Stimulated activated CD4-positive, alpha-beta T cell treated with anti-CD3 and anti-CD28 coated beads, Interleukin-4, amount 100 ng/mL, for 24 hours (primary cell): ENCODE measurements at regions not wholly inside any gene's neighbourhood (a gene's known extent, or its start where the extent isn't known, plus 50 kb on each side); places are given as distances from the start of the nearest gene placed in this dataset.

Experiments used
- DNase-seq: peaks from one replicate; pipeline ENCODE4 v3.0.0-alpha.2; 2020

DNA sequence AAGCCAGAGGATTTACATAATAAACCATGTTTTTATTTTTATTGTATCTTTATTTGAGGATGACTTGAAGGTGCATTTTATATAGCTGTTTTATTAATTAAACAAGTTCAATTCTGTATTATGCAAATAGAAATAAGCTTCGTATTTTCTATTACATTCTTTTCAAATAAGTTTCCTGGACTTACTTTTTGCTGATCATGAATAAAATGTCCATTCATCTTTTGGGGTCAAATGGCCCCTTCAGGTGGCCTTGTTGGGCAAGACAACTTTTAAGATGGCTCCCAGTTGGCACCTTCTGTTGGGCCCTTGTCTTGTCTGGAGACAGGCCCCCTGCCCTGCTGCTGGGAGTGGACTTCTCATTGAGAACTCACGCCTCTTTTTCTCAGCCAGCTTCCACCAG lies 654.6 kb upstream of the NOX3 start:
- DNase-seq: no peak

DNA sequence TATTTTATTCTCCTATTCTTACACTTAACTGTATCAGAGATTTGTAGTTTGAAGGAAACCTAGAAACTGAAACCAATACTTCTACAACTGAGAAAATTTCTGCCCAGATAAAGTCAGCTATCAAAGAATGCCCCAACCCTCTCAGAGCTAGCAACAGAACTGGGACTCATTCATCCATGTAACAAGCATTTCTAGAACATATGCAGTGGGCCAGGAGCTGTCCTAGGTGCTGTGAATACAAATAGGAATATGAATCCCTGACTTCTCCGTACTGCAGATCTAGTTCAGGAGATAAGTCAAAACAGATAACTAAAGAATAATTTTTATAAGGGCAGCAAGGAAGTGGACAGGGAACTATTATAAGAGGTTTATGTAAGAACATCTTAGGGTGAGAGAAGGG lies 654.1 kb upstream of the NOX3 start:
- no peak for DNase-seq

DNA sequence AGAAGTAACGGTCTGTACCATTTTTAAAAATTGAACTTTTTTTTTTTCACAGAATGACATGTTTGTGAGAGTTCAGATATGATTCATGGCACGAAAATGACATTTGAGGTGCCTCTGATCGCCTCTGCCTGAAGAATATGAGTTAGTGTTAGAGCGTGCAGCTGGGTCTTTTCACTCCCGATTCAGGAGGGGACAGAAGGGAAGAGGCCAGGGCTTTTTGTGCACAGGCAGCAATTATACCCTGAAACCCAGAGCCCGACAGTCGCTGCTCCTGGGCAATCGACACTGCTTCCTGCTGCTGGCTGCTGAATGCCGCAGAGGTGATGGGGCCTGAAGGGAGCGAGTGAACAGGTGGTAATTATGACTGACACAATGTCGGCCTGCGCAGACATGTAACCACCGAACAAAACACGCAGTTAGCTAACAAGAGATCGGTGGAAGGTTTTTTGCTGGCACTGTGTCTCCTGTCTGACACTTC lies 652.0 kb upstream of the NOX3 start:
- DNase-seq: no peak

DNA sequence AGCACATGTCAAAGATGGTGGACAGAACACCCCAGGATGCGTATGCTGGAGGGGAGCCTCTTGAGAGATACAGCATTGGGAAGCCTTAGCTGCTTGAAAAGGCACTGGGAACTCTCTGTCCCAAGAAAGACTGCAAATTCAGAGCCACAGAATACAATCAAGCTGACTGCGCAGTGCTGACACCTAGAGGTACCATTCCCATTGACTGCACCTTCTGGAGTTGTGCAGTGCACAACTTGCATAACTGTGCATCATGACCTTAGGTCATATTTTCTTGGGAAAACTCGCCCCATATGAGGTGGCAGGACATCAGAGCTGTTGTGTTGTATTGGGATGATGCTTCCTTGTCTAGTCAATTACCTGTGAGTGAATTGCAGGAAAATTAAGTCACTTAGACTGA lies 646.5 kb upstream of the NOX3 start:
- no peak for DNase-seq

DNA sequence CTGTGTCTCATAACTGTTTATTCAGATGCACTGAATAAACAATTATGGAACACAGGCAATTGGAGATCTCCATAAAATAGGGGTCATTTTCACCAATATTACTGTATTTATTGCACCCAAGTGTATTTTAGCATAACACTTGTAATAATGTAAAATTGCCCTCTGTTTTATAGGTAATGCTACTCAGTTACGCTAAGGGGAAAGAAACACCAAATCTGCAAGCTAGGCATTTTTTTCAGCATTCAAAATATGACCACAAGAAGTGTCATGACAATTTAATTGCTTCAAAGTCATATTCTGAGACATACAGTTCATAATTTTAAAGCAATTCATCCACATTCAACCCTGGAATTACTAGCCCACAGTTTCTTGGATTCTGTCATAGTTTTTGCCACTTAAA lies 643.2 kb upstream of the NOX3 start:
- DNase-seq: no peak

DNA sequence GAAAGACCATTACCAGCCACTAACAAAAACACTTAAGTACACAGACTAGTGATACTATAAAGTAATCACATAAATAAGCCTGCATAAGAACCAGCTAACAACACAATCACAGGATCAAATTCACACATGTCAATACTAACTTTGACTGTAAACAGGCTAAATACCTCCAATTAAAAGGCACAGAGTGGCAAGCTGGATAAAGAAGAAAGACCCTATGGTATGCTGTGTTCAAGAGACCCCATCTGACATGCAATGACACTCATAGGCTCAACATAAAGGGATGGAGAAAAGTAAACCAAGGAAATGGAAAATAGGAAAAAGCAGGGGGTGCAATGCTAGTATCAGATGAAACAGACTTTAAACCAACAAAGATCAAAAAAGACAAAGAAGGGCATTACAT lies 631.8 kb upstream of the NOX3 start:
- no peak for DNase-seq

DNA sequence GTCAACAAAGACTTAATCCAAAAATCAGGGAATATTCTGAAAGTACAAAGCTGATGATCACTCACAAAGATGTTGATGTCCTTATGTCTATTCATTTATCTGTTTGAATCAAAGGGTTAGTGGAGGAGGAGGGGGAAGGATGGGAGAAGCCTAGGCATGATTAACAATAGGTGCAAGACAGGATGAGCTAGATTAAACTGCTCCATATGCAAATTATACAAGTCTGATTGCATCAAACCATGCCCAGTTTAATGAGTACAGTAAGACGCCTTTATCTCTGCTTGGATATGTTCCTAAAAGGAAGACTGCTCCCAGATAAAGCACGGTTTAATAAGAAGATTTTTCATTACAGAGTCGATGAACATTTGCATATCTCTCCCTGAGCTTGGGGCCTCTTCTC lies 626.4 kb upstream of the NOX3 start:
- DNase-seq: no peak

DNA sequence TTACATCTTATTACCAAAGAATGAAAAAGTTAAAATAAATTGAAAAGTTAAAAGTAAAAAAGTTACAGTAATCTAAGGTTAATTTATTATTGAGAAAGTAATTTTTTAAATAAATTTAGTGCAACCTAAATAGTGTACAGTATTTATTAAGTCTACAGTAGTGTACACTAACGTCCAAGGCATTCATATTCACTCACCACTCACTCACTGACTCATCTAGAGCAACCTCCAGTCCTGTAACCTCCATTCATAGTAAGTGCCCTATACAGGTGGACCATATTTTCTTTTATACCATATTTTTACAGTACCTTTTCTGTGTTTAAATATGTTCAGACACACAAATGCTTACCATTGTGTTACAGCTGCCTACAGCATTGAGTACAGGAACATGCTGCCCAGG lies 624.7 kb upstream of the NOX3 start:
- DNase-seq: no peak

DNA sequence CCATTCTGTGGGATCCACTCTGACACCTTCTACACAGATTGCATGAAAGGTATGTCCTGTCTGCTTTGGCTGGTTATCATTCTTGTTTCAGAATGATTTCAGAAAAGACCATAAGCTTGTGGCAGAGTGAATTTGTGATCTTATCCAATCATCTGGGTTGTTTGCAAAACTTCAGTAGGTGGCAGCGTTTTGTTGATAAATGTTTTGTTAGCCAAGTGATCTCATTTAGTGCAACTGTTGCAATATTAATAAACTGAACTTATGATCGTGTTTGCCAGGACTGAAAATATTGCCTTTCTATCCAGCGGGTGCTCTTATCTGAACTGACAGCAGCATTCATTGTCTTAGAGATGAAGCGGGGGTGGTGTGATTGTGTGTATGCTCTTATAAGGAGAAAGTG lies 613.2 kb upstream of the NOX3 start:
- no peak for DNase-seq

DNA sequence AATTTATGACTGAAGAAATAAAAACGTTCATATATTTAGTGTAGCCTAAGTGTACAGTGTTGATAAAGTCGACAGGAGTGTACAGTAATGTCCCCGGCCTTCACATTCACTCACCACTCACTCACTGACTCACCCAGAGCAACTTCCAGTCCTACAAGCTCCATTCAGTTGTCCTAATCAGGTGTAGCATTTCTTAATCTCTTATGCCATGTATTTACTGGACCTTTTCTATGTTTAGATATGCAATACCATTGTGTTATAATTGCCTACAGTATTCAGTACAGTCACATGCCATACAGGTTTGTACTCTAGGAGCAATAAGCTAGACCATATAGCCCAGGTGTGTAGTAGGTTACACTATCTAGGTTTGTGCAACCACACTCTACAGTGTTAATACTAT lies 610.2 kb upstream of the NOX3 start:
- DNase-seq: no peak

DNA sequence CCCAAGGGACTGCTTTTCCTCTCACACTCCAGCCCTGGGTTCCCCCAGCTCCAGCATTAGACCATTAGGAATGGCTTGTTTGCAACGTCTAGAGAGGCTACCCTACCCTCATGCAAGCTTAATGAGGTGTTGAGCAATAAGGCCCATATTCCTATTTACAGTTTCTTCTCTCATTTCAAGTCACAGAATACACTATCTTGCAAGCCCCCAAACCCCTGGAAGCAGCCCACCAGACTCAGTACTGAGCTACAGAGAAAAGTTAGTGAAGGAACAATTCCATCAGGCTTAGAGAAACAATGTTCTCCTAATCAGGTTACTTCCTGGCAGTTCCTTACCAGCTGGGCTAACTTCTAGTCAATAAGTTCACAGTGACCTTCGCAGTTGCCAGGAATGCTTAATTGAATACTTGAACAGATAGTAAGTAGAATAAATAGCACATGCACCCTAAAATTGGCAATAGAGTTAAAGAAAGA lies 606.5 kb upstream of the NOX3 start:
- no peak for DNase-seq

DNA sequence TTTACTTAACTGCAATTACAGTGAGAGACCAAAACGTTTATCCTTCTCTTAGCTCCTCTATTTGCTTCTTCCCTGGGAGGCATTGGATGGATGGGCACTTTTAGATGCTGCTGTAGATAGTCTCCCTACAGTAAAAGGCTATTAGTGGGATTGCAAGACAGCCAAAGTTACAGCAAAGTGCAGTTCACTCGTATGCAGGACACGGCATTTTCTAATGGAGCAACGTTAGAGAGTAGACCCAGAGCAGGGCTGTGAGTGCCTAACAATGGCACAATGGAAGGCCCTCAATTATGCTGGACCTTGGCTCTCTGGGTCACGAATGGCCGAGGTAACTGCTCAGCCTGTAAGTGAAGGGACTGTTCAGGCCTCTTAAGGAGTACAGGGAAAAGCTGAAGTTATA lies 605.8 kb upstream of the NOX3 start:
- no peak for DNase-seq

DNA sequence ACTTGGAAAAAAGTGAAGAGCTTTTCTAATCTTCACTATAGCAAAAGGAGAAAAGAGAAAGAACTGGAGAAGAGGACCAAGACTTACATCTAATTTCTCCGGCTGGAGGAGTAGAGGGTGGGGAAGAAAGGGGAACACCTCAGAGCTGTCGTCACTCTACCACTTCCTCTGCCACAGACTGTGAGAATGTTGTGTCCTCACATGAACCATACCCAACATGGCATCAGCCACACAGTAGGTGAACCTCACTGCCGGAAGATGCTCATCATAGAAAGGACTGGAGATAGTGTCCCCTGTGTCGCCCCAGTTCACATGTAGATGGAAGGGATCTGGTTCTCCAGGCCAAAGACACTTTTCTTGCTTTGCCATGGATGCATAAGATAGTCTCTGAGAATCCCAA lies 604.4 kb upstream of the NOX3 start:
- DNase-seq: no peak

DNA sequence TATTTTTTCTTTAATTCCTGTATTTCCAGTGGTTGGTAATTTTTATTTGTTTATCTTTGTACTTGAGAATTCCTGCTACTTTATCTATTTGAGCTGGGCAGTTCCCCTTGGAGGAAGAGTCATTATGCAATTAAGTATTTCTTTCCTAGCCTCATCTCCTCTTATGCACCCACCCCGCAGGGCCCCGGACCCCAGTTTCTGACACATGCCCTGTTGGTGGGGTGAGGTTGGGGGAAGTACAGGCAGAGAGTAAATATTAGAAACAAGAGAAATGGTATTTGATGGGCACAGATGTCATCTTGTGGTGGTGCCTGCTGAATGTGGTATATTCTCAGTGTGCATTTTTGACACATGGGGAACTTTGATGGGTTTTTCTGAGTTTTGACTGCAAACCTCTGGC lies 602.7 kb upstream of the NOX3 start:
- DNase-seq: no peak

DNA sequence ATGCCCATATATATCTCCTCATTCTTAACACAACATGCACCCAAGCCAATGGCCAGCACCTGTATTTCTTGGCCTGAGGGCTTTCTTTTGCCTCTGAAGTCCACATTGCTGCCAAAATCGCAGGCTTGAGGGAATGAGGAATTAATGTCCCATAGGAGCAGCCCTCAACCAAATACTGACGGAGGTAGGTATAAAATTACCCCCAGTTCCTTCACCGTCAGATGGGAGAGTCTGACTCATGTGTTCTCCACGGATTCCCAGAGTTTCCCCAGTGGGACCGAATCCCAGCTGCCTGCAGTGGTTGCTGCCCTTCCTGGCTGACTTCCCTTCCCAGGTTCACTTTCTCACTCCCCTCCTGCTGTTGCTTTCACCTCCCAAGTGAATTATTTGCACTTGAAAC lies 602.2 kb upstream of the NOX3 start:
- DNase-seq: no peak

DNA sequence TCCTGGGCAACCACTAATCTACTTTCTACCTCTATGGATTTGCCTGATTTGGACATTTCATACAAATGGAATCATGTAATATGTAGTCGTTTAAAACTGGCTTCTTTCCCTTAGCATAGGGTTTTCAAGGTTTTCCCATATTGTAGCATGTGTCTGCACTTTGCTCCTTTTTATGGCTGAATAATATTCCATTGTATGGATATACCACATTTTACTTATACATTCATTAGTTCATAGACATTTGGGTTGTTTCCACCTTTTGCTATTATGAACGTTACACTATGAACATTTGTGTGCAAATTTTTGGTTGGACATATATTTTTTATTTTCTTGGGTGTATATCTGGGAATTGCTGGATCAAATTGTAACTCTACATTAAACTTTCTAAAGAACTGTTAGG lies 600.4 kb upstream of the NOX3 start:
- no peak for DNase-seq

DNA sequence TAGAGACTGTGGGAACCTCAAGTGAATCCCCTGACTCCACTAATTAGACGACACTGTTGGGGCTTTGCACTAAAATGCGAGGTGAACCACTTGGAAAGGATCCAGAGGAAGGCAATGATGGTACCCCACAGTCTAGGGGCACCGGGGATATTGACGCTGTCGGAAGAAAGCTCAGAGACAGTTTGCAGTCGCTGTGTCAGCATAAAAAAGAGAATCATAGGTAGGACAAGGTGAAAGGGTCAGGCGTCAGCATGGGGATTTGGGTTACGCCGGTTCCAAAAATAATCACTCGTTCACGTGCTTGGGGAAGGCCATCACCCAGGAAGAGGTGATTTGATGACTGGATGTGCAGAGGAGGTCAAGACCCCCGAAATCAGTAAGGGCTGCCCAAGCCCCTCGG lies 598.0 kb upstream of the NOX3 start:
- no peak for DNase-seq

DNA sequence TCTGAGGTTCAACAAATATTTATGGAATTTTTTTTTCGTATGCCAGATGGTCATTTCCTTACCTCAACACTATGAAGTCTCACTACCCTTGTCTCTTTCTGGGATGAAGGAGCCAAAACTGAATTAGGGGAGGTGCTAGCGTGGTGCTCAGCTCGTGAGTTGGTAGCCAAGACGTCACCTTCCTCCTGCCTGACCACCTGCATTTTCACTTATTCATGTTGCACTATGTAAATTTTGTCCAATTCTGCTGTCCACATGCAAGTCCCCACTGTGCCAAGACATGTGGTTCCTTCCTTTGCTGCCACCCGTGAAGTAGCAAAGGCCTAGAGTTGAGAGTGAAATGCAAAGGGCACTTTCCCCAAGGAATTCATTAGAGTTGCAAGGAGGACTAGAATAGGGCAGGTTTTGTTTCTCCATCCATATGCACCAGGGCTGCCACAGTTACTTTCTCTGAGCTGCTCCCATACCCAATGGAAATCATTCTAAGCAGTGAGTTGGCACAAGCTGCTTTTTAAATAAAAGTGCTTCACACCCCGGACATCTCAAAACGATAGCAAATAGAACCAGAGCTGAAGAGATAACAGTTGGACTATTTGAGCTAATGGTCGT lies 591.3 kb upstream of the NOX3 start:
- no peak for DNase-seq

DNA sequence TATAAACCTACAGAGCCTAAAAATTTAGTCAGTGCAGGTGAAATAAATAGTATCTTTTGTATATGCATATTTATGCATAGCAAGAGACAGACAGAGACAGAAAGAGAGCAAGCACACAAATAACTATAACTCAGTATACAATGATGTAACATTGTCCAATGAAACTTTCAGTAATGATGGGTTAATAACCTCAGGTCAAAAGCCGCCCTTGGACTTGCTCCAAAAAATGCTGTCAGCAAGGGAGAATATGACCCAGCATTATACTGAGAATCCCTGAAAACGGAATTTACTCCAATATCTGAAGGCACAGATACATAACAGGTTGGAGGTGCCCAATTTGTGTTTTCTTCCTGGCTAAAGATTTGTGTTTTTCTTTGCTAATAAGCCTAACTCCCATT lies 590.6 kb upstream of the NOX3 start:
- no peak for DNase-seq

DNA sequence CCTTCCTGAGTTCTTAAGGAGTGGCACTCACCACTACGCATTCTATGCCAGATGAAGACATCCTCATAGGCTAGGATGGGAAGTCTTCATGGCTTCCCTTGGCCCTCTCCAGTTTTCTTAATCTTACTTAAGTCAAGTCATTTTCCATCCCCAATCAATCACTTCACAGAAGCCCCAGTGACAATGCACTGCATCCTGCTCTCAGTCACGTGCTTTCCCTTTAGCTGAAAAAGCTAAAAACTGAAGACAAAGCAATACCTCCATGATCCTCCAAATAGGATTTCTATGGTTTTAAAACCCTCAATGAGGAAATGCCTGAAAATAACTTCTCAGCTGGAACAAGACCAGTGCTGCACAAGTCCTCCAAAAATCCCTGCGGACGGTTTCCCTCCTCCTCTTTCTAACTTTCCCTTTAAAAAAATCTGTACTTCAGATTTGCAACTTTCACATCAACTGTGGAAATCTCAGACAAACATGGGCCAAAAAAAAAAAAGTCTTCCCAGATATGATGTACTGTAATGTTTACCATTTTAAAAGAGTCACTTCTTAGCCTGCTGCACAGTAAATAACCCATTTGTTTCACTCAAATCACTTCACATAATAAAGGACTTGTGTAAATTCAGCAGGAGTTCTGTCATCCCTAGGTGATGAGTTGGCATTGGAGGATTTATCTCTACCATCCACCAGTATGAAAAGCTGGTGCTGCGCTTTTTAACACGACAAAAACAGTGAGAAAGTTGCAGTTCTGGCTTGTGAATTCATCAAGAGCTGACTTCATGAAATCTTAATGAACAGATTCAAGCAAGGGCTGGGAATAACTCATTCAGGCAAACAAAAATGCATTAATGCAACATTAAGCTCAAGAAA lies 590.0 kb upstream of the NOX3 start:
- no peak for DNase-seq

DNA sequence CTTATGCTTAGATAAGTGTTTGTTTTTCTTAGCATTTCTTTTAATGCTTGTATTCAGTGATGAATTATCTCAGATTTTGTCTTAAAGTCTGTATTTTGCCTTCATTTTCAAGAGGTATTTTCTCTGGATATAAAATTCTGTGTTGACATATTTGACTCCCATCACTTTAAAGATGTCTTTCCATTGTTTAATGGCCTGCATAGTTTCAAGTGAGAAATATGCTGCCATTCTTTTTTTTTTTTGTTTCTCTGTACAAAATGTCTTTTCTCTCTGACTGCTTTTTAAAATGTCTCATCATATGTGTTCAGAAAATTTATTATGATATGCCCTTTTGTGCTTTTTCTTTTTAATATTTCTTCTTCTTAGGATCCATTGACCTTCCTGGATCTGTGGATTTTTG lies 578.0 kb upstream of the NOX3 start:
- DNase-seq: no peak

DNA sequence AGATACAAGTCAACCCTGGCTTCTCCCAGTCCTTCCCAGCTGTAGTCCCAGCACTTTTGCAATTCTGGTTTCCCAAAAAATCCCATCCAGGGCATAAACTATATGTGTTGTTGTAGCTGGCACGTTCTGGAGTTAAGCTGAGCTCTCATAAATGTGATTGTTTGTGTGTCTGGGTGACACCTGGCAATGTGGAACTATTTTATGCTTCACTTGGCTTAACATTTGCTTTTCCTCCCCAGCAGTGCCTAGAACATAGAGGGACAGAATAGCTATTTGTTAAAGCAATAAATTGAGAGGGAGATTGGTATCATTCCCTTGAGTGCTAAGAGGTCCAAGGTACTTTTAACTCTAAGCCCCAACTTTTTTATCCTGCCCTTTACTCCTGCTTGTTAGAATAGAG lies 575.9 kb upstream of the NOX3 start:
- DNase-seq: no peak

DNA sequence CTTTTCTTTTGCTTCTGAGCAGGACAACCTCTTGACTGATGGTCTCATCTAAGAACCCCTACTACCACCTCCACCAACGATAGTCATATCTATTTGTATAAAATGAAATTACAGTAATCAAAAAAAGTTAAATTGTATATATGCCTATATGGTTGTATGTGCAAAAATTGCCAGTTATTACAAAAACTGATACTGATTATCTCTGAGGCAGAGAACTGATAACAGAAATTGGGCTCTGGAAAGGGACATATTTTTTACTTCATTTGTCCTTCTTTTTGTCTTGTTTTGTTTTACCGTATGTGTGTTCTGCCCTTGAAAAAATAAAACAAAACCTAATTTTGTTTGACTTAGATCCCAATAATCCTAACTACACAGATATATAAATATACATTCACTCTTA lies 574.4 kb upstream of the NOX3 start:
- no peak for DNase-seq

DNA sequence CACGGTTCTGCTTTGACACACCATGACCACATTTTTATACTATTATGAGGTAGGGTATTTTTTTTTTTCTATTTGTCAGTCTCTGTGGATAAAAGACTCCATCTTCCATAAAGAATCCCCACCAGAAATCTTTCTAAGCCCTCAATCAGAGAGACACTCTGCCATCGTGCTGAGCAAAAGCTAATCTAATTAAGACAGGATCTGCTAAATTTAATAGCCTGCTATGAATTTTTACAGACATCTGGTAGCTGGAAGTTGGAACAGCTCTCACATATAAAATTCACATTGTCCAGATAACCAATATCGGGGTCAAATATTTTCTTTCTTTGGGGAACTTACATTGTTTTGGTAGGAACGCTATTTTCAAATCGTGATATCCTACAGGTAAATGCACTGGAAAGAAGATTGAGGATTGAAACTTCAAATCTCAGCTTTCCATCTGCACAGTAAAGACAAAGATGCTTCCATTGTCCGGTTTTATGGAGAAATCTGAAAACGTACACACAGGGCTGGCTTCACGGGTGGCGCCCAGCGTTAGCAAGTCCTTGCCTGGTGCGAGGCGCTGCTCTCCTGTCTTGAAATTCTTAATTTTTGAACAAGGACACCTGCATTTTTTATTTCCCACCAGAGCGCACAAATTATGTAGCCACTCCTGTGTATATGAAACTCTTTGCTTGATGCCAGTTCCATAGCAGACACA lies 573.8 kb upstream of the NOX3 start:
- no peak for DNase-seq
